Natural killer cell (primary cell): ENCODE measurements at regions not wholly inside any gene's neighbourhood (a gene's known extent, or its start where the extent isn't known, plus 50 kb on each side); places are given as distances from the start of the nearest gene placed in this dataset.

Experiments used
- ATAC-seq, 3 donors: fragments of 150-1000 bp in 2 of 3; fragments of 200-7000 bp in 1 of 3; cut with Tn5 transposase; 1 replicate in 1 of 3; 2 replicates in 2 of 3; pipeline ENCODE4 v1.10.0; 2021; ENCODE audit warnings: mild to moderate bottlenecking in 2 of 3, moderate library complexity in 2 of 3
- DNase-seq, 2 donors: peaks; one replicate each; pipeline versions ENCODE4 v3.0.0 to v3.0.0-alpha.2; 2013 to 2021; ENCODE audit warnings: mixed read lengths in 1 of 2
- H3K27ac ChIP-seq: one replicate; pipeline ENCODE4 v1.5.1; 2013; ENCODE audit warnings: mild to moderate bottlenecking, low read length
- H3K27me3 ChIP-seq: one replicate; pipeline ENCODE4 v1.6.1; 2013; ENCODE audit warnings: low read length; ENCODE audit not compliant: control insufficient read depth, insufficient read depth
- H3K36me3 ChIP-seq: one replicate; pipeline ENCODE4 v1.6.1; 2013; ENCODE audit warnings: low read length; ENCODE audit not compliant: control insufficient read depth, insufficient read depth
- H3K4me1 ChIP-seq: one replicate; pipeline ENCODE4 v1.6.1; 2013; ENCODE audit warnings: low read length; ENCODE audit not compliant: control insufficient read depth, insufficient read depth
- H3K4me3 ChIP-seq: one replicate; pipeline ENCODE4 v1.5.1; 2013; ENCODE audit warnings: low read length
- H3K9me3 ChIP-seq: one replicate; pipeline ENCODE4 v1.6.1; 2013; ENCODE audit warnings: low read length; ENCODE audit not compliant: control insufficient read depth, insufficient read depth
- H3K27ac Mint-ChIP-seq, 2 donors: one replicate each; pipeline ENCODE4 v1.8.0; 2022; ENCODE audit warnings: mild to moderate bottlenecking in 2 of 2, mixed read lengths in 2 of 2, moderate library complexity in 1 of 2
- H3K27me3 Mint-ChIP-seq, 2 donors: one replicate each; pipeline ENCODE4 v1.8.0; 2022; ENCODE audit warnings: low read depth in 2 of 2, mixed read lengths in 2 of 2
- H3K36me3 Mint-ChIP-seq: one replicate; pipeline ENCODE4 v1.8.0; 2022; ENCODE audit warnings: mixed read lengths
- H3K4me1 Mint-ChIP-seq, 2 donors: one replicate each; pipeline ENCODE4 v1.8.0; 2022; ENCODE audit warnings: mixed read lengths in 2 of 2
- H3K4me3 Mint-ChIP-seq: one replicate; pipeline ENCODE4 v1.8.0; 2022; ENCODE audit warnings: mild to moderate bottlenecking, moderate library complexity, mixed read lengths
- H3K9me3 Mint-ChIP-seq, 2 donors: one replicate each; pipeline ENCODE4 v1.8.0; 2022; ENCODE audit warnings: mixed read lengths in 2 of 2
- CTCF ChIP-seq: fragments of 200-600 bp; IDR thresholded peaks from one replicate; pipeline ENCODE4 v1.8.0; 2022; ENCODE audit warnings: antibody characterized with exemption
- WGBS: methylation state at CpG from one replicate; pipeline ENCODE4 v1.1.7; 2013; ENCODE audit warnings: missing lambda C conversion rate; ENCODE audit not compliant: insufficient coverage; 5-methylcytosine and 5-hydroxymethylcytosine counted together
- intact Hi-C: fragments of 100-400 bp; cut with micrococcal nuclease; formaldehyde crosslinking; loops from one replicate; pipeline ENCODE4 v1.14.2; 2022

GRCh38 chrX:130987241-130987640 is 70.9 kb upstream of the ARHGAP36 start:
- no peak for ATAC-seq

DNA sequence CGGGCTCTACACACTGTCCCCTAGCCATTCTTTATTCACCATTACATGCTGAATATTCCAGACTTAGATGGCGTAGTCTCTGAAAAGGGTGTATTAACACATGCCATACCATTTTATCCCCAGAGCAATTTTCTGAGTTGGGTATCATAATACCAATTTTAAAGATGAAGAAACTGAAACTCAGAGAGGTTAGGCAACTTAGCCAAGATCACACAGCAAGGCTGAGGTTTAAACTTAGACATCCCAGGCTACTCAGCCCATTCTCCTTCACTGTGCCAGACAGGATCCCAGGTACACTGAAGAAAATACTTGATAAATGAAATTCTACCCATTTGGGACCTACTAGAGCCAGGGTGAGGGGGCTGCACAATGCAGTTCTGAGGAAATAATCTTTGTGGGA is 67.4 kb upstream of the ARHGAP36 start:
- no peaks in the 10 kb centered on the region for H3K9me3 Mint-ChIP-seq
- intact Hi-C loops = no loop called here
- H3K27me3 Mint-ChIP-seq = peaks cover 0 to 60% of the 10 kb centered on the region in 2 donors
- H3K36me3 Mint-ChIP-seq = no peaks in the 10 kb centered on the region
- no peaks in the 10 kb centered on the region for H3K9me3 ChIP-seq
- H3K36me3 ChIP-seq = no peaks in the 10 kb centered on the region
- 100% methylated on average over 1 of the region's 2 CpGs for WGBS
- H3K27me3 ChIP-seq = no peaks in the 10 kb centered on the region
- H3K4me3 Mint-ChIP-seq = no peak overlapping the region
- H3K27ac ChIP-seq = no peak overlapping the region
- H3K4me1 ChIP-seq = no peaks in the 10 kb centered on the region
- no peak for TF ChIP-seq CTCF
- H3K4me1 Mint-ChIP-seq = no peaks in the 10 kb centered on the region
- no peak for DNase-seq
- H3K27ac Mint-ChIP-seq = no peak overlapping the region
- H3K4me3 ChIP-seq = no peak overlapping the region
- ATAC-seq = no peak

More at GRCh38 chrX:130987241-130987640, 70.9 kb upstream of the ARHGAP36 start:
- no peaks in the 10 kb centered on the region for H3K9me3 Mint-ChIP-seq
- no peaks in the 10 kb centered on the region for H3K9me3 ChIP-seq
- no peak for DNase-seq
- no peak for TF ChIP-seq CTCF
- no peaks in the 10 kb centered on the region for H3K4me1 Mint-ChIP-seq
- no peaks in the 10 kb centered on the region for H3K4me1 ChIP-seq
- no peak overlapping the region for H3K4me3 ChIP-seq
- H3K27ac Mint-ChIP-seq = no peak overlapping the region
- H3K4me3 Mint-ChIP-seq = no peak overlapping the region
- 91% methylated on average over 3 of the region's 4 CpGs for WGBS
- intact Hi-C loops = no loop called here
- no peaks in the 10 kb centered on the region for H3K36me3 ChIP-seq
- H3K27me3 Mint-ChIP-seq = peaks cover 0 to 64% of the 10 kb centered on the region in 2 donors
- H3K36me3 Mint-ChIP-seq = no peaks in the 10 kb centered on the region
- H3K27me3 ChIP-seq = no peaks in the 10 kb centered on the region
- H3K27ac ChIP-seq = no peak overlapping the region

DNA sequence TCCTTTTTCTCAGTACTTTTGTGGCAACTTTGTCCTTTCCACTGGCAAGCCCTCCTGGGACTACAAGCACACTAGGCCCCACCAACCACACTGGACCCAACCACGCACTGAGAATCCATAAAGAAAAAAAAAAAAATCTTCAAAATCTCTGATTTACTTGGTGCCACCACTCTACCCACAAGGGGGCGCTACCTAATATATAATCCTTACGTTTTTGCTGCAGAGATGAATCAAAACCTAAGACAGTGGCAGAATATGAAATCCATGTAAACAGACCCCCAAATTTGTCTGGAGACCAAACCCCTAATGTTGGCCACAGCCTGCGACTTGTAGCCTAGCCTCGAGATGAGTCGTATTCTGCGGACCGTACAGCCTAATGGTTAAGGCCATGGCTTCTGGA is 63.5 kb upstream of the ARHGAP36 start:
- Histone ChIP-seq H3K4me1 (no peaks in the 10 kb centered on the region), H3K9me3 (no peaks in the 10 kb centered on the region), H3K27me3 (no peaks in the 10 kb centered on the region), H3K4me3 (no peak overlapping the region), H3K36me3 (no peaks in the 10 kb centered on the region), H3K27ac (no peak overlapping the region)
- no peaks in the 10 kb centered on the region for H3K36me3 Mint-ChIP-seq
- TF ChIP-seq CTCF = peak; percentile 26
- H3K4me1 Mint-ChIP-seq = no peaks in the 10 kb centered on the region
- ATAC-seq (no peak), DNase-seq (peak in 1 of 2 donors; percentile 16)
- H3K27me3 Mint-ChIP-seq = peaks cover 0 to 46% of the 10 kb centered on the region in 2 donors
- 56% methylated on average over 8 of the region's 8 CpGs for WGBS
- no peak overlapping the region for H3K4me3 Mint-ChIP-seq
- H3K9me3 Mint-ChIP-seq = no peaks in the 10 kb centered on the region
- intact Hi-C loops = no loop called here
- no peak overlapping the region for H3K27ac Mint-ChIP-seq

GRCh38 chrX:130995439-130995838 is 62.7 kb upstream of the ARHGAP36 start:
- no peaks in the 10 kb centered on the region for H3K36me3 Mint-ChIP-seq
- peaks cover 0 to 41% of the 10 kb centered on the region in 2 donors for H3K27me3 Mint-ChIP-seq

More at GRCh38 chrX:130995439-130995838, 62.7 kb upstream of the ARHGAP36 start:
- intact Hi-C loops = no loop called here
- Histone ChIP-seq H3K36me3 (no peaks in the 10 kb centered on the region), H3K27me3 (no peaks in the 10 kb centered on the region), H3K4me3 (no peak overlapping the region), H3K4me1 (no peaks in the 10 kb centered on the region), H3K27ac (no peak overlapping the region), H3K9me3 (no peaks in the 10 kb centered on the region)
- Mint-ChIP-seq H3K9me3 (no peaks in the 10 kb centered on the region), H3K4me3 (no peak overlapping the region), H3K4me1 (no peaks in the 10 kb centered on the region), H3K27ac (no peak overlapping the region)
- no peak for TF ChIP-seq CTCF
- WGBS = 98% methylated on average over 3 of the region's 3 CpGs
- DNase-seq (no peak), ATAC-seq (no peak)
